HFFc6 (cell line): ENCODE measurements at regions not wholly inside any gene's neighbourhood (a gene's known extent, or its start where the extent isn't known, plus 50 kb on each side); places are given as distances from the start of the nearest gene placed in this dataset.

ENCODE experiments used
- DNase-seq: peaks from one replicate; pipeline ENCODE4 v3.0.0-alpha.2; 2018
- H3K27ac Mint-ChIP-seq: 2 replicates; pipeline ENCODE4 v1.8.0; 2020; ENCODE audit warnings: mild to moderate bottlenecking, mixed read lengths
- H3K27me3 Mint-ChIP-seq: 2 replicates; pipeline ENCODE4 v1.8.0; 2021; ENCODE audit warnings: mild to moderate bottlenecking, moderate library complexity, mixed read lengths; ENCODE audit not compliant: insufficient read depth
- H3K36me3 Mint-ChIP-seq: 2 replicates; pipeline ENCODE4 v1.8.0; 2021; ENCODE audit warnings: low read depth, mixed read lengths
- H3K4me1 Mint-ChIP-seq: 2 replicates; pipeline ENCODE4 v1.8.0; 2020; ENCODE audit warnings: low read depth, mixed read lengths
- H3K4me3 Mint-ChIP-seq: 2 replicates; pipeline ENCODE4 v1.8.0; 2020; ENCODE audit warnings: mild to moderate bottlenecking, moderate library complexity, mixed read lengths
- H3K9me3 Mint-ChIP-seq: 2 replicates; pipeline ENCODE4 v1.8.0; 2020; ENCODE audit warnings: mild to moderate bottlenecking, mixed read lengths
- TF ChIP-seq, protein P1 (sequence below): fragments of 200-600 bp; sonication (generic); IDR thresholded peaks from 2 replicates; pipeline ENCODE4 v1.5.0; 2021; ENCODE audit warnings: antibody characterized with exemption, mild to moderate bottlenecking

DNA sequence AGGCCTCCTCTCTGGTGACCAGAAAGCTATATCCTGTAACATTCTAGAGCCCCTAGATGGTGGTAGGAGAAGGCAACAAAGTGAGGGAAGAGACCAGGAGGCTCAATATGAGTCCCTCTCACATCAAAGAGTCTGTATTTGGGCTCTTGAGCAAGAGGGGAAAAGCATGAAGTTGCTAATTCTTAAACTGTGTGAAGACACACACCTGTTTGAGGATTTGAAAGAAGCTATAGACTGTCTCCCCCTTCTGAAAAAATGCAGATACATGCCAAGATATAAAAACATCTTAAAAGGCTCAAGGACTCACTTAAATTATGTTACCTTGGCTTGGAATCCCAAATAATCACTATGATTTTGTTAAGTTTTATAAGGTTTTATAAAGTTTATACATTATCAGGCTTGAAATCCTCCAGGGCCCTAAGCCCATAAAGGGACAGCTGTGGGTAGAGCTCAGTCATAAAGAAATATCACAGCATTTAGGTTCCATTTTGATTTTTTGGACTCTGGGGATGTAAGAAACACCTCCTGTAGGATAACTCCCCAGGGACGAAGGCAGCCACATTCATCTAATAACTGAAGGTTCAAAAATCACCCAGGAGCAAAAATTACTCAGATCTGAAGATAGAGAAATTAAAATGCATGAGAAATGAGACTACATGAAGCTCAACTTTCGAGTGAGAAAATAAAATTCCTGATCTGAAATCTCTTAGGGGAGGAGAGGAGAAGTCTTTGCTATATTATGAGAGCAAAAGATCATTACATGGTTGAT lies 136.1 kb upstream of the LGALSL start:
- H3K27ac Mint-ChIP-seq: no peak overlapping the region
- no peak overlapping the region for H3K4me3 Mint-ChIP-seq
- TF ChIP-seq, protein P1, sequence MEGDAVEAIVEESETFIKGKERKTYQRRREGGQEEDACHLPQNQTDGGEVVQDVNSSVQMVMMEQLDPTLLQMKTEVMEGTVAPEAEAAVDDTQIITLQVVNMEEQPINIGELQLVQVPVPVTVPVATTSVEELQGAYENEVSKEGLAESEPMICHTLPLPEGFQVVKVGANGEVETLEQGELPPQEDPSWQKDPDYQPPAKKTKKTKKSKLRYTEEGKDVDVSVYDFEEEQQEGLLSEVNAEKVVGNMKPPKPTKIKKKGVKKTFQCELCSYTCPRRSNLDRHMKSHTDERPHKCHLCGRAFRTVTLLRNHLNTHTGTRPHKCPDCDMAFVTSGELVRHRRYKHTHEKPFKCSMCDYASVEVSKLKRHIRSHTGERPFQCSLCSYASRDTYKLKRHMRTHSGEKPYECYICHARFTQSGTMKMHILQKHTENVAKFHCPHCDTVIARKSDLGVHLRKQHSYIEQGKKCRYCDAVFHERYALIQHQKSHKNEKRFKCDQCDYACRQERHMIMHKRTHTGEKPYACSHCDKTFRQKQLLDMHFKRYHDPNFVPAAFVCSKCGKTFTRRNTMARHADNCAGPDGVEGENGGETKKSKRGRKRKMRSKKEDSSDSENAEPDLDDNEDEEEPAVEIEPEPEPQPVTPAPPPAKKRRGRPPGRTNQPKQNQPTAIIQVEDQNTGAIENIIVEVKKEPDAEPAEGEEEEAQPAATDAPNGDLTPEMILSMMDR: no peak
- peaks cover under 1% of the 10 kb centered on the region; the same call in 1 of the 2 replicates for H3K4me1 Mint-ChIP-seq
- H3K27me3 Mint-ChIP-seq: peaks cover 59% of the 10 kb centered on the region
- no peak for DNase-seq
- no peaks in the 10 kb centered on the region for H3K9me3 Mint-ChIP-seq
- no peaks in the 10 kb centered on the region for H3K36me3 Mint-ChIP-seq

DNA sequence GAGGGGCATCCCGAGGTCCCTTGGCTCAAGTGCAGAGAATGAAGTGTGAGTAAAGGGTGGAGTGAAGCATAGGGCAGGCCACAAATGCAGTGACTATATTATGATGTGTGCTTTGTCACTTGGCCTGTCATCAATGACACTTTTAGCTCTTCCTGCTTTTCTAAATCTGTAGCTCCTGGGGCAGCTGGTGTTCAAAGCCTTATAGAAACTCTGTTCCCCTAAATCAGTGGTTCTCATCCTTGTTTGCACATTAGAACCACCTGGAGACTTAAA lies 135.6 kb upstream of the LGALSL start:
- Mint-ChIP-seq H3K27me3 (peaks cover 64% of the 10 kb centered on the region), H3K4me3 (no peak overlapping the region), H3K9me3 (no peaks in the 10 kb centered on the region), H3K36me3 (no peaks in the 10 kb centered on the region), H3K4me1 (no peaks in the 10 kb centered on the region), H3K27ac (no peak overlapping the region)
- TF ChIP-seq, protein P1: no peak
- no peak for DNase-seq

DNA sequence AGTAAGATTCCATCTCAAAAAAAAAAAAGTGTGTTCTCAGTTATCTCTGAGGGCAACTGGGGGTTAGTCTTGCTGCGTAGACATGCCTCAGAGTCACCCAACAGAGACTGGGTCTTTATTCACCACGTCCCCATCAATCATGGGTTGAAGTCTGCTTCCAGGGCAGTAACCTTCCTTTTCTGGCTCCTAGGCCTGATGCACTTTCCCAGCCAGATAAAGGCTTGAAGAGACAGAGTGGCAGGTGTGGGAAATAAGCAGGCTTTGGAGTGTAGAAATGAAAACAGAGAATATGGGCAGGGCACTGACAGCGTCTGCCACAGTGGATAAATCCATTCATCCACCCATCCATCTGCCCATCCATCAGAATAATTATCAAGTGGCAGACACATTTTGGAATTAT lies 134.1 kb upstream of the LGALSL start:
- no peak for DNase-seq
- Mint-ChIP-seq H3K36me3 (no peaks in the 10 kb centered on the region), H3K4me1 (no peaks in the 10 kb centered on the region), H3K27ac (no peak overlapping the region), H3K27me3 (peaks cover 58% of the 10 kb centered on the region), H3K9me3 (no peaks in the 10 kb centered on the region), H3K4me3 (no peak overlapping the region)
- TF ChIP-seq, protein P1: no peak

DNA sequence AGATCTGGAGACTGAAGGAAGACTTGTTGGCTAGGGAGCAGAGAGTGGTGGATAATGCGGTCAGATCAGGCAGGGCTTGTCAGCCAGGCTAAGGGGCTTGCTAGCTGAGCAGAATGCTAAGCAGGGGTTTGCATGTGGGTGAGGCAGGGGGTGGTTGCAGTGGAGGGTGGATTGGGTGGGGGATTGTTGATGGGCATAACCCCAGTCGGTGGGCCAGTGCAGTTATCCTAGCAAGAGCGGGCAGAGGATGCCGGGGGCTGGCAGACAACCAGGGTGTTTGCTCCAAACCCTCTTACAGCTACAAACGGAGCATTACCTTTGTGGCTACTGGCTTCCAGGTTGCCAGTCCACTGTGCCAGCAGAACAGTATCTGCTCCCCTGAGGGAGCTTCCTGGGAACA lies 131.5 kb upstream of the LGALSL start:
- no peak for DNase-seq
- no peaks in the 10 kb centered on the region for H3K9me3 Mint-ChIP-seq
- TF ChIP-seq, protein P1: no peak
- no peak overlapping the region for H3K4me3 Mint-ChIP-seq
- no peaks in the 10 kb centered on the region for H3K36me3 Mint-ChIP-seq
- no peak overlapping the region for H3K27ac Mint-ChIP-seq
- no peaks in the 10 kb centered on the region for H3K4me1 Mint-ChIP-seq
- H3K27me3 Mint-ChIP-seq: peaks cover 48% of the 10 kb centered on the region

DNA sequence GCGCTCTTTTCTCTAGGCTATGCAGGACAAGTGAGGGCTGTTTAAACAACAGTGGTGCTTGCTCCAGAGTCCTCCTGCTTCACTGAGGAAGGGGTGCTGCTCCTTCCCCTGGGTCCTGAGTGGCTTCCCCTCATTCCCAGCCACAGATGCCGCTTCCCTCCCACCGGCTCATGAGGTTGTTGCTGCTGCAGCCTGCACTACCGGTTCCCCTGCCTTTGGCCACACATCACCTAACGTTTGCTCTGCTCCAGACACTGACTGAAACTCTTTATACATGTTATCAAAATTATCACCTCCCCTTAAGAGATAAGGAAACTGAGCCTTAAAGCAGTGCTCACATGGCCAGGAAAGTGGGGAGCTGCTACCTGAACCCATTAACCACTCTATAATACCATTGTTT lies 130.8 kb upstream of the LGALSL start:
- H3K36me3 Mint-ChIP-seq: no peaks in the 10 kb centered on the region
- peaks cover 48% of the 10 kb centered on the region for H3K27me3 Mint-ChIP-seq
- no peak overlapping the region for H3K27ac Mint-ChIP-seq
- TF ChIP-seq, protein P1: no peak
- no peaks in the 10 kb centered on the region for H3K9me3 Mint-ChIP-seq
- DNase-seq: no peak
- H3K4me3 Mint-ChIP-seq: no peak overlapping the region
- H3K4me1 Mint-ChIP-seq: no peaks in the 10 kb centered on the region
